HepG2 (cell line): ENCODE measurements at regions not wholly inside any gene's neighbourhood (a gene's known extent, or its start where the extent isn't known, plus 50 kb on each side); places are given as distances from the start of the nearest gene placed in this dataset.

ENCODE experiments used
- ASH2L ChIP-seq: fragments of 300-600, 200-600 bp; sonication (generic); IDR thresholded peaks from 2 replicates; pipeline ENCODE4 v1.7.0; 2017; ENCODE audit warnings: low read depth, mild to moderate bottlenecking, moderate library complexity, mixed read lengths, low read length; ENCODE audit not compliant: insufficient read length
- EP300 ChIP-seq, 3 experiments: sonication (generic) in 1 of 3; formaldehyde crosslinking in 1 of 3; IDR thresholded peaks; 2 replicates each; pipeline versions ENCODE4 v1.5.1 to v1.6.1; 2011 to 2020; ENCODE audit warnings: low read depth in 2 of 3, low read length in 2 of 3, borderline replicate concordance in 1 of 3, improper control_type of control experiment in 1 of 3, mild to moderate bottlenecking in 1 of 3, missing genetic modification reagents in 1 of 3, moderate library complexity in 1 of 3
- ESRRA ChIP-seq: sonication (generic); formaldehyde crosslinking; IDR thresholded peaks from 2 replicates; pipeline ENCODE4 v1.5.1; 2020; ENCODE audit warnings: mild to moderate bottlenecking, low read depth, missing genetic modification reagents
- EZH2 ChIP-seq: conservative IDR thresholded peaks from 2 replicates; pipeline ENCODE4 v1.6.1; 2012; ENCODE audit warnings: mild to moderate bottlenecking, low read depth, low read length, moderate library complexity
- KDM4B ChIP-seq: sonication (generic); formaldehyde crosslinking; IDR thresholded peaks from 2 replicates; pipeline ENCODE4 v1.4.0; 2020; ENCODE audit warnings: missing genetic modification reagents
- SP1 ChIP-seq, 2 experiments: fragments of 450-650 bp in 1 of 2; sonication (generic) in 1 of 2; formaldehyde crosslinking in 1 of 2; IDR thresholded peaks; 2 replicates each; pipeline versions ENCODE4 v1.4.0 to v1.6.1; 2016 to 2020; ENCODE audit warnings: missing genetic modification reagents in 1 of 2
- TCF12 ChIP-seq, 2 experiments: fragments of 450-650 bp in 1 of 2; sonication (generic) in 1 of 2; formaldehyde crosslinking in 1 of 2; IDR thresholded peaks; 2 replicates each; pipeline versions ENCODE4 v1.6.1 to v1.8.0; 2017 to 2022; ENCODE audit warnings: antibody characterized with exemption in 1 of 2, mild to moderate bottlenecking in 1 of 2, missing genetic modification reagents in 1 of 2, moderate library complexity in 1 of 2
- ZFP36 ChIP-seq: fragments of 150-350 bp; IDR thresholded peaks from 2 replicates; pipeline ENCODE4 v1.6.1; 2018; ENCODE audit warnings: borderline replicate concordance, low read length, low read depth; ENCODE audit not compliant: partially characterized antibody
- ZNF121 ChIP-seq: sonication (generic); formaldehyde crosslinking; IDR thresholded peaks from 2 replicates; pipeline ENCODE4 v1.5.0; 2020; ENCODE audit warnings: mild to moderate bottlenecking, missing genetic modification reagents
- TF ChIP-seq, protein P1 (sequence below), 2 experiments: IDR thresholded peaks; 2 replicates each; pipeline ENCODE4 v1.6.1; 2011 to 2012; ENCODE audit warnings: low read length in 2 of 2, borderline replicate concordance in 1 of 2, low read depth in 1 of 2, mild to moderate bottlenecking in 1 of 2, moderate library complexity in 1 of 2

DNA sequence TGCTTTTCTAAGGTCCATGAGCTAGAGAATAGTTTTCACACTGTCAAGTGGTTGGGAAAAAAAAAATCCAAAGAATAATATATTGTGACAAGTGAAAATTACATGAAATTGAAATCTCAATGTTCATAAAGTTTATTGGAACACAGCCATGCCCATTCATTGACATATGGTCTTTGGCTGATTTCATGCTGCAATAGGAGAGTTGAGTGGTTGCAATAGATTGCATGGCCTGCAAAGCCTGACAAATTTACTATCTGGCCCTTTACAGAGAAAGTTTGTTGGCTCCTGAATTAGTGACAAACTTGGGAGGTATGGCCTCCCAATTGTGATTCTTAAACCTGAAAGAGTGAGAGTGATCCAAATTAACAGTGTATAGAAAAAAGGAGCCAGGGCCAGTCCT, 115.5 kb upstream of the FAM9C start:
- TF ChIP-seq SP1 (IDR thresholded peaks at IDR 0.05) (no peak), SP1 (CRISPR knock-in tag; IDR thresholded peaks at IDR 0.05) (no peak), ZFP36 (no peak), EZH2 (no peak), TCF12 (IDR thresholded peaks at IDR 0.05) (no peak), TCF12 (CRISPR knock-in tag; IDR thresholded peaks at IDR 0.05) (no peak), ASH2L (no peak), ESRRA (CRISPR knock-in tag) (no peak), KDM4B (CRISPR knock-in tag) (no peak), ZNF121 (CRISPR knock-in tag) (no peak), EP300 (IDR thresholded peaks at IDR 0.05; ENCODE audit: low read depth in 2 of 2, low read length in 2 of 2) (no peak), EP300 (CRISPR knock-in tag; IDR thresholded peaks at IDR 0.05; ENCODE audit: borderline replicate concordance) (no peak)
- TF ChIP-seq, protein P1, sequence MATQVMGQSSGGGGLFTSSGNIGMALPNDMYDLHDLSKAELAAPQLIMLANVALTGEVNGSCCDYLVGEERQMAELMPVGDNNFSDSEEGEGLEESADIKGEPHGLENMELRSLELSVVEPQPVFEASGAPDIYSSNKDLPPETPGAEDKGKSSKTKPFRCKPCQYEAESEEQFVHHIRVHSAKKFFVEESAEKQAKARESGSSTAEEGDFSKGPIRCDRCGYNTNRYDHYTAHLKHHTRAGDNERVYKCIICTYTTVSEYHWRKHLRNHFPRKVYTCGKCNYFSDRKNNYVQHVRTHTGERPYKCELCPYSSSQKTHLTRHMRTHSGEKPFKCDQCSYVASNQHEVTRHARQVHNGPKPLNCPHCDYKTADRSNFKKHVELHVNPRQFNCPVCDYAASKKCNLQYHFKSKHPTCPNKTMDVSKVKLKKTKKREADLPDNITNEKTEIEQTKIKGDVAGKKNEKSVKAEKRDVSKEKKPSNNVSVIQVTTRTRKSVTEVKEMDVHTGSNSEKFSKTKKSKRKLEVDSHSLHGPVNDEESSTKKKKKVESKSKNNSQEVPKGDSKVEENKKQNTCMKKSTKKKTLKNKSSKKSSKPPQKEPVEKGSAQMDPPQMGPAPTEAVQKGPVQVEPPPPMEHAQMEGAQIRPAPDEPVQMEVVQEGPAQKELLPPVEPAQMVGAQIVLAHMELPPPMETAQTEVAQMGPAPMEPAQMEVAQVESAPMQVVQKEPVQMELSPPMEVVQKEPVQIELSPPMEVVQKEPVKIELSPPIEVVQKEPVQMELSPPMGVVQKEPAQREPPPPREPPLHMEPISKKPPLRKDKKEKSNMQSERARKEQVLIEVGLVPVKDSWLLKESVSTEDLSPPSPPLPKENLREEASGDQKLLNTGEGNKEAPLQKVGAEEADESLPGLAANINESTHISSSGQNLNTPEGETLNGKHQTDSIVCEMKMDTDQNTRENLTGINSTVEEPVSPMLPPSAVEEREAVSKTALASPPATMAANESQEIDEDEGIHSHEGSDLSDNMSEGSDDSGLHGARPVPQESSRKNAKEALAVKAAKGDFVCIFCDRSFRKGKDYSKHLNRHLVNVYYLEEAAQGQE (IDR thresholded peaks at IDR 0.05; ENCODE audit: borderline replicate concordance in 1 of 2, low read depth in 1 of 2, low read length in 2 of 2), result no peak
